WTC11 (cell line): ENCODE measurements at regions not wholly inside any gene's neighbourhood (a gene's known extent, or its start where the extent isn't known, plus 50 kb on each side); places are given as distances from the start of the nearest gene placed in this dataset.

ENCODE experiments used
- ATAC-seq: fragments of 200-7000 bp; cut with Tn5 transposase; 2 replicates; pipeline ENCODE4 v1.10.0; 2021; ENCODE audit warnings: mild to moderate bottlenecking, moderate library complexity
- CTCF ChIA-PET: fragments of 300-600 bp; sonication (Branson Sonifier 250); formaldehyde crosslinking; loops from one replicate; lab custom pipeline; 2021; ENCODE audit warnings: antibody characterized with exemption; lab: Charles Lee
- POLR2A ChIA-PET: fragments of 350-600 bp; sonication (Branson Sonifier 250); formaldehyde crosslinking; loops from one replicate; lab custom pipeline; 2021; ENCODE audit warnings: antibody characterized with exemption; lab: Charles Lee
- DNase-seq: peaks from one replicate; pipeline ENCODE4 v3.0.0; 2021; ENCODE audit warnings: low spot score
- H3K27ac Mint-ChIP-seq: 2 replicates; pipeline ENCODE4 v1.8.0; 2021; ENCODE audit warnings: mixed read lengths
- H3K27me3 Mint-ChIP-seq: 2 replicates; pipeline ENCODE4 v1.8.0; 2021; ENCODE audit warnings: low read depth, mild to moderate bottlenecking, moderate library complexity, mixed read lengths
- H3K36me3 Mint-ChIP-seq: 2 replicates; pipeline ENCODE4 v1.8.0; 2021; ENCODE audit warnings: mixed read lengths
- H3K4me1 Mint-ChIP-seq: 2 replicates; pipeline ENCODE4 v1.8.0; 2022; ENCODE audit warnings: mixed read lengths
- H3K4me3 Mint-ChIP-seq: 2 replicates; pipeline ENCODE4 v1.8.0; 2021; ENCODE audit warnings: mild to moderate bottlenecking, moderate library complexity, mixed read lengths
- H3K9me3 Mint-ChIP-seq: 2 replicates; pipeline ENCODE4 v1.8.0; 2021; ENCODE audit warnings: mixed read lengths
- AFF4 ChIP-seq: sonication (generic); formaldehyde crosslinking; IDR thresholded peaks from 2 replicates; pipeline ENCODE4 v1.8.1; 2023; ENCODE audit warnings: mild to moderate bottlenecking, missing genetic modification reagents, borderline replicate concordance
- ATF2 ChIP-seq: sonication (generic); formaldehyde crosslinking; IDR thresholded peaks from 2 replicates; pipeline ENCODE4 v1.8.1; 2022; ENCODE audit warnings: low read depth, missing genetic modification reagents, borderline replicate concordance
- ELF4 ChIP-seq: sonication (generic); formaldehyde crosslinking; IDR thresholded peaks from 2 replicates; pipeline ENCODE4 v1.8.1; 2022; ENCODE audit warnings: low read depth, mild to moderate bottlenecking, moderate library complexity, missing genetic modification reagents
- ERG ChIP-seq: fragments of 250-450 bp; sonication (Bioruptor Pico); IDR thresholded peaks from 2 replicates; pipeline ENCODE4 v1.8.0; 2021; ENCODE audit warnings: mild to moderate bottlenecking
- GTF2I ChIP-seq: fragments of 250-450 bp; sonication (Bioruptor Pico); conservative IDR thresholded peaks from 2 replicates; pipeline ENCODE4 v1.4.0; 2021; ENCODE audit warnings: mild to moderate bottlenecking
- HMGA2 ChIP-seq: fragments of 250-450 bp; sonication (Bioruptor Pico); IDR thresholded peaks from 2 replicates; pipeline ENCODE4 v1.4.0; 2021; ENCODE audit warnings: mild to moderate bottlenecking, moderate library complexity
- KAT7 ChIP-seq: sonication (generic); formaldehyde crosslinking; IDR thresholded peaks from 2 replicates; pipeline ENCODE4 v1.8.1; 2023; ENCODE audit warnings: missing genetic modification reagents, mild to moderate bottlenecking, borderline replicate concordance
- MAX ChIP-seq: sonication (generic); formaldehyde crosslinking; IDR thresholded peaks from 2 replicates; pipeline ENCODE4 v1.8.0; 2022; ENCODE audit warnings: mild to moderate bottlenecking, missing genetic modification reagents
- PRDM15 ChIP-seq: sonication (generic); formaldehyde crosslinking; IDR thresholded peaks from 2 replicates; pipeline ENCODE4 v1.8.0; 2022; ENCODE audit warnings: missing genetic modification reagents
- PREB ChIP-seq: sonication (generic); formaldehyde crosslinking; IDR thresholded peaks from 2 replicates; pipeline ENCODE4 v1.8.1; 2022; ENCODE audit warnings: mild to moderate bottlenecking, missing genetic modification reagents, moderate library complexity, borderline replicate concordance
- RORB ChIP-seq: fragments of 250-450 bp; sonication (Bioruptor Pico); IDR thresholded peaks from 2 replicates; pipeline ENCODE4 v1.9.0; 2021; ENCODE audit warnings: mild to moderate bottlenecking
- SMAD3 ChIP-seq: sonication (generic); formaldehyde crosslinking; IDR thresholded peaks from 2 replicates; pipeline ENCODE4 v1.8.0; 2022; ENCODE audit warnings: missing genetic modification reagents, mild to moderate bottlenecking, borderline replicate concordance
- TEAD1 ChIP-seq: sonication (generic); formaldehyde crosslinking; IDR thresholded peaks from 2 replicates; pipeline ENCODE4 v1.8.0; 2022; ENCODE audit warnings: mild to moderate bottlenecking, missing genetic modification reagents
- TP53 ChIP-seq: sonication (generic); formaldehyde crosslinking; IDR thresholded peaks from 2 replicates; pipeline ENCODE4 v1.8.1; 2023; ENCODE audit warnings: mild to moderate bottlenecking, missing genetic modification reagents
- USF1 ChIP-seq: sonication (generic); formaldehyde crosslinking; IDR thresholded peaks from 2 replicates; pipeline ENCODE4 v1.8.0; 2022; ENCODE audit warnings: mild to moderate bottlenecking, missing genetic modification reagents
- ZNF121 ChIP-seq: sonication (generic); formaldehyde crosslinking; IDR thresholded peaks from 2 replicates; pipeline ENCODE4 v1.8.0; 2023; ENCODE audit warnings: missing genetic modification reagents
- ZNF232 ChIP-seq: sonication (generic); formaldehyde crosslinking; IDR thresholded peaks from 2 replicates; pipeline ENCODE4 v1.8.0; 2022; ENCODE audit warnings: mild to moderate bottlenecking, missing genetic modification reagents
- ZNF423 ChIP-seq: fragments of 250-450 bp; sonication (Bioruptor Pico); IDR thresholded peaks from 2 replicates; pipeline ENCODE4 v2.1.2; 2022; ENCODE audit warnings: mild to moderate bottlenecking, moderate library complexity

- TF ChIP-seq AFF4 (CRISPR knock-in tag), result no peak
- no peak for TF ChIP-seq GTF2I (CRISPR knock-in tag)
- TF ChIP-seq MAX (CRISPR knock-in tag), result no peak
These were observed 533.1 kb upstream of the TENM3 start (continued) for GRCh38 chr4:181710143-181710542.

GRCh38 chr4:181711387-181711786, 531.8 kb upstream of the TENM3 start:
- no peak for DNase-seq

More at GRCh38 chr4:181711387-181711786, 531.8 kb upstream of the TENM3 start:
- Mint-ChIP-seq H3K4me3 (no peak overlapping the region), H3K9me3 (peaks cover 24% of the 10 kb centered on the region), H3K27ac (no peak overlapping the region), H3K27me3 (no peaks in the 10 kb centered on the region), H3K4me1 (peaks cover 3% of the 10 kb centered on the region; the same call in 1 of the 2 replicates), H3K36me3 (no peaks in the 10 kb centered on the region)
- no peak for ATAC-seq
- TF ChIP-seq GTF2I (CRISPR knock-in tag) (no peak), AFF4 (CRISPR knock-in tag) (no peak), PREB (CRISPR knock-in tag) (no peak), SMAD3 (CRISPR knock-in tag) (no peak), ZNF232 (CRISPR knock-in tag) (no peak), ZNF121 (CRISPR knock-in tag) (no peak), HMGA2 (no peak), KAT7 (no peak), RORB (CRISPR knock-in tag) (no peak), ELF4 (CRISPR knock-in tag) (no peak), ERG (CRISPR knock-in tag) (no peak), USF1 (CRISPR knock-in tag) (no peak), TEAD1 (CRISPR knock-in tag) (no peak), ZNF423 (CRISPR knock-in tag) (no peak), TP53 (CRISPR knock-in tag) (no peak), PRDM15 (no peak), ATF2 (CRISPR knock-in tag) (no peak)
- ChIA-PET CTCF (interaction anchor here (0.6 kb wide), 1 partner anchor 424 kb away, joined by 3 read pairs; no protein-coding TSS in a partner anchor), POLR2A (no interaction called here)
